NCI-H1417 treated with DMSO at 0.1 percent for 48 hours (cell line): ENCODE measurements at regions not wholly inside any gene's neighbourhood (a gene's known extent, or its start where the extent isn't known, plus 50 kb on each side); places are given as distances from the start of the nearest gene placed in this dataset.

ENCODE experiments used
- DNase-seq: peaks from one replicate; lab custom pipeline; 2025; lab: John Stamatoyannopoulos, UW

DNA sequence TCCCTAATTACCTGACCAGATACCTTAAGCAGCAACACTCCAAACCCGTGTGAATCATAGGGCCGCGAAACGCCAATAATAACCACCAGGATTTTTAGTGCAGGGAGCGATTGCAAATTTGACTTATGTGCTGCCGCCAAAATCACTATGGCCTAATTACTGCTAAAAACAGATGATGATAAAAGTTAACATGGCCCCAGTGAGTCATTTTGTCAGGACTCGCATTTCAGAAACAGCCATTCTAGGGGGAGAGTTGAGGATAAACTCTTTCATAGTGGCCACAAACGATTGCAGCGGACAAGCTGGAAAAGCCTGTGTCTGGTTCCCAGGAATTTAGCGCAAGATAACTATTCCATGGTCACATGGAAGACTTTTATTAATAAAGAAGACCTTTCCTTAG, 103.4 kb downstream of the HLX start:
- DNase-seq = no peak

DNA sequence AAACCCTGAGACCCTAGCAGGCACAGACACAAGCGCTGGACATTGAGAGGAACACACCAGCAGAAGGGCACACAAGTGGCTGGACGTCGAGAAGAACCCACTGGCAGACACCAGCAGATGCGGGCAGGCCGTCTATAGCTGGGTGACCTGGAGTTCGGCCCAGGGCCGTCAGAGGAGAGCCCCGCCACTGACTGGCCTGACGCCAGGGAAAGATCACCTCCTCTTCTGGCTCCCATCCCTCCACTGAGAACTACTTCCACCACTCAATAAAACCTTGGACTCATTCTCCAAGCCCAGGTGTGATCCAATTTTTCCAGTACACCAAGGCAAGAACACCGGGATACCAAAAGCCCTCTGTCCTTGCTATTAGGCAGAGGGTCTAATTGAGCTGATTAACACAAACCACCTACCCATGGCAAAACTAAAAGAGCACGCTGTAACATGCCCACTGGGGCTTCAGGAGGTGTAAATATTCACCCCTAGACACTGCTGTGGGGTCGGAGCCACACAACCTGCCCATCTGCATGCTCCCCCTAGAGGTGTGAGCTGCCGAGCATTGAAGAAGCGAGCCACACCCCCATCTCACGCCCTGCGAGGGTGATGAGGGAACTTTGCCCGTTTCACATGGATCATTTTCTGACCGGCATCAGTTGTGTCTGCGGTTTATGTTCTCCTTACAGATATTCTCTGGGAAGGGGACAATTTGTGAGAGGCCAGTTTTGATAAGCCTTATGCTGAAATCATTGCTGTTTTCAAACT, 104.8 kb downstream of the HLX start:
- DNase-seq = no peak

GRCh38 chr1:220990427-220991339, 111.4 kb downstream of the HLX start:
- DNase-seq = no peak

GRCh38 chr1:220991506-220991905, 112.3 kb downstream of the HLX start:
- no peak for DNase-seq

DNA sequence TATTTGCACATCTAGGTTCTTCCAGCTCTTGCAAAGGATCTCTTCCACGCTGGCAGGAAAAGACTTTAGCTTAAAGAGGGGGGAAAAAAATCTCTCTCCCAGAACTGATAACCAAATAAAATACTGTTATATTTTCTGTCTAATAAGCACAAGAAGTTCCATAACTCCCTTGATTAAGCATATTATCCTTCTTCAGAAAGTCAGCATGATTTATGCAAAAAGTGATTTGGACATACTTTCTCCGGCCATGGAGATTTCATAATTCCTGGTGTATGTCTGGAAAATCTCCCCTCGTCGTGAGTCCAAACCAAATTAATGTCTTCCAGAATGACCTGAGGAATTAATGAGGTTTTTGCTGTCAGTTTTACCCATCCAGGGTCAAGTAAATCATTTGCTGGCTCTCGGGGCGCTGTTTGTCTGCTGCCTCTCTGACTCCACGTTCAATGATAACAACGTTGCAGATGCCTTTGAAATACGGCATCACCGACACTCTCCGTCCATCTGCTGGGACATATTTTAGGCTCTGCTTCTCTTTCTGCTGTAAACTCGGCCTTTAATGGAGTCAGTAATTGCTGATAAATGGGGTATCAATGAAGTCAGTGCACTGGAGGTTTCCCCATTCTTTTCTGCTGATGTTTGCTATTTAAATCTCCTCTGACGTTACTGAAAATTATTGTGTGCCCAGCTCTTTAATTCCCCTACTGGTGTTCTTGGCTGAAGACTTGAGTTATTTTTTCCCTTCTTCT, 112.9 kb downstream of the HLX start:
- DNase-seq = no peak

- no peak for DNase-seq
Measured at GRCh38 chr1:220992705-220993052, 113.4 kb downstream of the HLX start.

- no peak for DNase-seq
Measured at GRCh38 chr1:220994671-220995070, 115.4 kb downstream of the HLX start.

- DNase-seq = no peak
Measured at GRCh38 chr1:220997791-220998190, 118.5 kb downstream of the HLX start.

DNA sequence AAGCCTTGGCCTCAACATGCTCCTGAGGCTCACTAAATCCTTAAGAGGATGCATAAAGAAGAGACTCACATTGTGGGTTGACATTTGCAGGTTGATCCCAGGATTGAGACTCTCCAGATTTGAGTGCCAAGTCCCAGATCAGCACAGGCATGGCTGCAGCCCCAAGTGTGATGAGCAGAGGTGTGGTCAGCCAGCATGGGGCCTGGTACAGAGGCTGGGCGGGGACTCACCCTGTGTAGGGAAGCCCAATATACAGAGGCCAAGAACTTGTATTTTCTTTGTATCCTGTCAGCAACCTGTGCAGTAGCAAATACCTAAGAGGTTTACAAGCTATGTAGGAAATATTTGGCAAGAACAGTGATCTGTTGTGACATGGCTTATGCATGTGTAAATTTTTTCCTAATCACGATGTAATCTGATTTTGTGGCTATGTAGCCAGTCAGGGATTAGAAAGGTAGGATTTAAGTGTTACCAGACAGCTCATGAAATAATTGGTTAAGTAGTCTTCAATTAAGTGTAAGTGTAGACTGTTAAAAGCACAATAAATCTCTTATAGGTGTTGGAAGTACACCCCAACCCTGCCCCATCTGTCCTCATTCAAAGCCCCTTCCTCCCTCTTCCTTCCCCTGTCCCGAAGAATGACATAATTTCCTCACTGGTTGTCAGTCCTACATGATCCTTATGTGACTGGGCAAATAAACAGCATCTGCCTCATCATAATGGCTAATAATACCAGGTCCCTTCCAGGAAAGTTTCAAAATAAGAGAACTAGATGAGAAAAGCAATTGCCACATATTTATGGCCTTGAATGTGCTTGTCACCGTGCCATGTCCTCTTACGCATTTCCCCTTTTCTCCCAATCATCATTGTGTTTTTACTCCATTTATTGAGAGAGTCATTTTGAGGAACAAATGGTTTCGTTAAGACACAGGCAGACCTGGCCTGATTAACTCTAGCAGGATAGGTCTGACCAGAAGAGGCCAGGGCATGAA, 120.9 kb downstream of the HLX start:
- no peak for DNase-seq

GRCh38 chr1:221001167-221001566, 121.9 kb downstream of the HLX start:
- DNase-seq = no peak

DNA sequence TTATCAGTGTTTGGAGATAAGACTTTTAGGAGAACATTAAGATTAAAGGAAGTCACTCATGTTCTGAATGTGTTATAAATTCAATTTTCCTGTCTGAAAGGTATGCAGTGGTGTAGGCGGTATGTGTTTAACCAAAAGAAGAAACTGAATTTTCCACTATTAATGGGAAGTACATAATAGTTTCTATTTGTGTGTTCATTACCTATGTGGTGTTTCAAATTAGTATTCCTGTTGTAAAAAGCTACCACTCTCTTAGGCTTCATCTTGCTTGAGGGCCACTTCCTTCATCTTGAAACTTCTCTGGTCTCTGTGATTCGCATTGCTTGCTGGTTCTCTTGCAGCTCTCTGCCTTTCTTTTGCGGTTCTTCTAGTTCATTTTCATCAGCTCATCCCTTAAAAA, 123.4 kb downstream of the HLX start:
- no peak for DNase-seq

DNA sequence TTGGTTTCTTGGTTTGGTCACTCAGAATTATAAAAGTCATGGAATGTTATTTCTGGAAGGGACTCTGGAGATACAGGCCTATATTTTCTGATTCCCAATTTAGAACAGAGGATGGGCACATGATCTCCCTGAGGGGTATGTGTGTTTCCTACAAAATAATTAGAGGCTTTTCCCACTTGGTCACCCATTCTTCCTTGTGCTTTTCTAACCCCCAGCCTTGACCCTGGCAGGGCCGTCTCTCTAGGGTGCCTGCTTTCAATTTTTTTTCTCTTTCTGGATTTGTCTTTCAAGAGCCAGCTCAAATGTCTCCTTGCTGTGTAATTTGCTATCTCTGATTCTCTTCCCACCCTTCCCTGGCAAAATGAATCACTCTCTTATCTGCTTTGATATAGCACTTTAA, 131.9 kb downstream of the HLX start:
- no peak for DNase-seq

DNA sequence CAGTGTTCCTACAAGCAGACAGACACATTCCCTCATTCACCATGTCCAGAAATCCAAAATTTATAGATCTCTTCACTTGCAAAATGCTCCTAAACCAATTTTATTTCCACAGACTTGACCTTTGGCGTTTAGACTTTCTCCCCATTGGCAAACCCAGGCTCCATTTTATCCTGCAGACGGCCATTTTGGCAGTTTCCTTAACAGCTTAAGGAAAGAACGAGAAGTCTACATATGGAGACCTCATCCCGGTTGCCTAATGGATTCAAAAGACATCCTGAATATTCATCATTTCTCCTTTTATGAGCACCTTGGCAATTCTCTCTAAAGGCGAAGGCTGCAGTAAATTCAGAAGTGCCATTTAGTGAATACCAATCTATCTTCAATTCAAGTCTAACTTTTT, 132.9 kb downstream of the HLX start:
- DNase-seq = no peak

DNA sequence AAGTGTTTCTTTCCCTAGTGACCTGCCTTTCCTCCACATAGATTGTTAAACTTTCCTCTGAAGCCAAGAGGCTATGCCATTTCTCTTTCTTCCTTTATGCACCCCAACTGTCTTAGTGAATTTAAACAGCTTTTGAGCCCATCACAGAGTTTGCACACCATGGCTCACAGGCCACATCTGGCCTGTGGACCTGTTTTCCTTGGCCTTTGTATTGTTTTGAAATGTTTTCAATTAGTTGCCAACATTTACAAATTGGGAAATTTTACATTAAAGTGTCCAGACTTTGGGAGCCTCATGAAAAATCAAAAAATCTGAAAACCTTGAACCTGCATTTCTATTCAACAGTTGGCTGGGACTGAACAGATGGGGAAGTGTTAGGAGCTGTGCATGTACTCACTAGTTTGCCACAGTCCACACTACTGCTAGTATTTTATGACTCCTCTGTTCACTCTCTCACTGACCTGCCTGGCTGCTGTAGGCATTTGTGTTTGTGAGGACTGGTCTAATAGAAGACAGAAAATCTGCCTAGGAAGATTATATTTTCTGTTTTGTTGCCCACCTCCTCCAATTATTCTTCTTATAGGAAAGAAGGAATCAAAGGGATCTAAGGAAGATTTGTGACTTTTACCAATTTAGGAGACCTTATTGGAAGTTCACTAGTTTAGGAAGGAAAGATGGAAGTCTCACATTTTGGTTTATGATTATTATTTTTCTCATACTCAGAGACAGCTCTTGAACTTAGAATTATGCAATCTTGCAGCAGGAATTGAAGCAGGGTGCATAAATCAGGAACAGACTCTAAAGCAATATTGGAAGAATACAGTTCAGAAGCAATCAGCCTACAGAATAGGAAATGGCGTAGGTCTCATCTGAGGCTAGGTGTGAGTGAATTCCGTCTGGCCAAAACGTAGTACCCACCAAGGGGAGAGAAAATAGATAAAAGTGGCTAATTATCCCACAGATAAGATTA, 134.7 kb downstream of the HLX start:
- no peak for DNase-seq

DNA sequence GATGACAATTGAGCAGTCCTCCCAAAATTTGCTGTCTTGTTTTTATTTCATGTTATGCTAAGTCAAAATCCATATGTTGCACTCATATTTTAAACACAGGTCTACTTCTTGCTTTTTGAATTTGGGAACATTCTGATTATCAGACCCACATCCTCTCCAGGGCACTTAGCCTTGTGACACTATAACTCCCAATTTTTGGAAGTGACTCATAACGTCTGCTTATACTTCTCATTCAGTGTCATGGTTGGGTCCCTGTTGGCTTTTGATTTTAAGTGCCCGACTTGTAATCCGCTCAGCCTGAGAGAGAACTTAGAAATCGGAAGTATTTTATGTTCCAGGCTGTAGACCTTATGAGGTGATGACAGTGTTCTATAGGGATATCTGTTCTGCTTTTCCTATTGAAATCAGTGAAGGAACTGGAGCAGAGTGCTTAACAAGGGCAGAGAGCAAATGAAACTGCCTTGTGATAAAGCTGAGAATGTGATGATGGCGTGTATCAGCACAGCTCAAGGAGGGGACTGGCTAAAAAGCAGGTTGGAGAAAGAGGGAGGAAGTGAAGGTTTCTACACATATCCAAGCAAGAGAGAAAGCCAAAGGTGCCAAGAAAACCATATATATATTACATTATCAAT, 136.0 kb downstream of the HLX start:
- no peak for DNase-seq

DNA sequence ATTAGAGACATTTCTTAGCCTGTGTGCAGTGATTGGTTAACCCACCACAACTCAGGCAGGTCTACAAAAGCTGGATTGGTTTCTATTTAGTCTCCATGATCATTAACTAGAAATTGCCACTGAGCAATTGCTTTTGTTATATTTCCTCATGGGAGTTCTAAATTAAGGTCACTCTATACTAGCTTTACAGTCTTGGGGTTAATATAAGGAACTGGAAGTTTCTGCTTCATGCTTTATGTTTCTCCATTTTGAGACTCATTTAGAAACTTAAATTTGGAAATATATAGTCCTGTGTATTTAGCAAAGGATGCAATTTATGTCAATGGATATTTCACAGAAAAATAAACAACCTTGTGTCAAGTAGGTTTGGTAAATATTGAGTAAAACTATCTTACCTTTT, 137.5 kb downstream of the HLX start:
- DNase-seq = no peak

GRCh38 chr1:221018414-221018813, 139.2 kb downstream of the HLX start:
- DNase-seq = no peak

- DNase-seq = no peak
Measured at GRCh38 chr1:221022331-221022730, 143.1 kb downstream of the HLX start.

DNA sequence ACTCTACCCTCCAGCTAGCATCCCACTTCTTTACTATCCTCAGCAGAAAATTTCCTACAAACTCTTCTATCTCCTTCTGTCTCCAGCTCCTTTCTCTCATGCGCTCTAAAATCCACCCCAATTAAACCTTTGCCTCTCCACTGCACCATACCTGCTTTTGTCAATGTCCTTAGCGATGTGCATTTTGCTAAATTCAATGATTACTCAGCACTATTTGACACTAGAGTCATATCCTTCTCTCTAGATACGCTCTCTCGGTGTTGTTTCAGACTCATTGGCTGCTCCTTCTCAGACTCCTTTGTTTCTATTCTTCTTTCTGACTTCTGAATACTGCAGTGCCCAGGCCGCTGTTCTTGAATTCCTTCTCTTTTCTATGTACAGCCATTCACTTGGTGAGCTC, 144.2 kb downstream of the HLX start:
- no peak for DNase-seq

- no peak for DNase-seq
Measured at GRCh38 chr1:221025501-221025900, 146.3 kb downstream of the HLX start.
